ENCODE measurements at regions not wholly inside any gene's neighbourhood (a gene's known extent, or its start where the extent isn't known, plus 50 kb on each side); places are given as distances from the start of the nearest gene placed in this dataset.

GRCh38 chr4:184933311-184933710 is 85.0 kb upstream of the HELT start:
- DNase-seq (ENCODE audit: low read depth, low spot score) (no peak), ATAC-seq (no peak), FAIRE-seq (no peak)
- POLR2A ChIA-PET: interaction anchor here (0.6 kb wide), 1 partner anchor 83 kb away, joined by 3 read pairs; no protein-coding TSS in a partner anchor
- SMC1A ChIA-PET (ENCODE audit: uncharacterized antibody, unreplicated experiment): no interaction called here
- Histone ChIP-seq H3K27me3 (replicated peaks in 1 of 2; ENCODE audit: control insufficient read depth in 2 of 2, insufficient read depth in 2 of 2, low read length in 1 of 2) (no peaks in the 10 kb centered on the region), H3K4me1 (ENCODE audit: control insufficient read depth, insufficient read depth, low read length) (no peaks in the 10 kb centered on the region), H3K27ac (ENCODE audit: control insufficient read depth, insufficient read depth) (no peak overlapping the region), H3K4me3 (no peak overlapping the region), H4K20me1 (ENCODE audit: control insufficient read depth, insufficient read depth) (no peaks in the 10 kb centered on the region), H3K36me3 (ENCODE audit: control insufficient read depth in 2 of 2, insufficient read depth in 2 of 2, low read length in 1 of 2) (no peaks in the 10 kb centered on the region), H2AFZ (ENCODE audit: control insufficient read depth, low read depth, low read length) (no peak overlapping the region), H3K4me2 (ENCODE audit: control insufficient read depth, insufficient read depth) (no peak overlapping the region), H3K9me3 (replicated peaks; ENCODE audit: control insufficient read depth, insufficient read depth, low read length) (no peaks in the 10 kb centered on the region), H3K79me2 (ENCODE audit: control insufficient read depth, insufficient read depth, low read length) (no peaks in the 10 kb centered on the region), H3K9ac (ENCODE audit: control insufficient read depth, insufficient read depth, low read length) (no peak overlapping the region)
- in situ Hi-C loops (cut with MboI): no loop called here
- CTCF ChIA-PET: interaction anchor here (0.6 kb wide), 1 partner anchor 92 kb away, joined by 3 read pairs; no protein-coding TSS in a partner anchor
- BruUV-seq (replicated peaks): no TSS peak
- 0% methylated on average over 1 of the region's 1 CpG for WGBS (ENCODE audit: insufficient coverage, insufficient replicate concordance, low lambda C conversion rate, missing lambda C conversion rate)
- RAD21 ChIA-PET (ENCODE audit: unreplicated experiment): no interaction called here
- intact Hi-C loops (cut with micrococcal nuclease; ENCODE audit: unreplicated experiment): no loop called here
- no peak for TF ChIP-seq KAT2A (conservative IDR thresholded peaks at IDR 0.05; ENCODE audit: control insufficient read depth, low read depth, low read length)
- TF ChIP-seq RFX5 (IDR thresholded peaks at IDR 0.05; ENCODE audit: low read depth, low read length): no peak
- no peak for TF ChIP-seq NFIC (IDR thresholded peaks at IDR 0.05; ENCODE audit: low read depth, low read length)
- TF ChIP-seq CEBPB (IDR thresholded peaks at IDR 0.05; ENCODE audit: borderline replicate concordance in 1 of 2, low read depth in 2 of 2, low read length in 2 of 2): no peak
- no peak for TF ChIP-seq HDAC6 (IDR thresholded peaks at IDR 0.05; ENCODE audit: unreplicated experiment)
- TF ChIP-seq SRF (IDR thresholded peaks at IDR 0.05; ENCODE audit: low read depth in 2 of 2, low read length in 2 of 2): no peak
- no peak for TF ChIP-seq ZNF384 (IDR thresholded peaks at IDR 0.05; ENCODE audit: borderline replicate concordance, low read depth, low read length)
- TF ChIP-seq TARDBP (IDR thresholded peaks at IDR 0.05; ENCODE audit: borderline replicate concordance): no peak
- no peak for TF ChIP-seq MYC (IDR thresholded peaks at IDR 0.05; ENCODE audit: insufficient read depth, insufficient read length, insufficient replicate concordance, low read length, severe bottlenecking)
- TF ChIP-seq FOS (IDR thresholded peaks at IDR 0.05; ENCODE audit: borderline replicate concordance, extremely low read depth, insufficient read length): no peak
- TF ChIP-seq ZNF622 (IDR thresholded peaks at IDR 0.05): no peak
- no peak for TF ChIP-seq YBX1 (IDR thresholded peaks at IDR 0.05)
- no peak for TF ChIP-seq ATF2 (IDR thresholded peaks at IDR 0.05; ENCODE audit: low read length)
- no peak for TF ChIP-seq ELK1 (IDR thresholded peaks at IDR 0.05; ENCODE audit: low read depth, low read length)
- no peak for TF ChIP-seq USF1 (IDR thresholded peaks at IDR 0.05; ENCODE audit: borderline replicate concordance, extremely low read length, insufficient read depth, low read depth, low read length)
- TF ChIP-seq CREM (IDR thresholded peaks at IDR 0.05; ENCODE audit: low read depth): no peak
- TF ChIP-seq ETV6 (conservative IDR thresholded peaks at IDR 0.05 in 1 of 2, IDR thresholded peaks at IDR 0.05 in 1 of 2; ENCODE audit: borderline replicate concordance in 1 of 2, low read depth in 1 of 2): no peak
- no peak for TF ChIP-seq CHD4 (IDR thresholded peaks at IDR 0.05)
- no peak for TF ChIP-seq MEF2B (IDR thresholded peaks at IDR 0.05; ENCODE audit: partially characterized antibody, poor library complexity, severe bottlenecking)
